ENCODE measurements at regions not wholly inside any gene's neighbourhood (a gene's known extent, or its start where the extent isn't known, plus 50 kb on each side); places are given as distances from the start of the nearest gene placed in this dataset.

DNA sequence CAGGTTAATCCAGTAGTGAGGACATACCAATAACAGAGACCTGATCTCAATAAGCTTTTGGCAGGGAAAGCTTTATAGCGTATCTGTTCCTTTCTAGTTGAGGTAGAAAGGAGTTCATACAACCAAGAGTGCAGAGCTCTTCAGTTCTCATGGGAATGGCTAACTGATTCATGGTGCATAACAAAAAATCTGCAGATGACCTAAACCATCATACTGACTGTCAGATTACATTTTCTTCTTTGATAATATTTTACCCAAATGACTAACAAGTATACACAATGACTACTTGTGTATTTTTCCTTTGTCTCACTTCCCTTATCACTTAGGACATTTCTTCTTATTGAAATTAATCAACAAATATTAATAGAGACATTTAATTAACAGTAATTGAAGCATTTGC, 140.0 kb upstream of the SERTAD2 start:
- H3K27me3 Mint-ChIP-seq (ENCODE audit: low read depth) = peaks cover 2% of the 10 kb centered on the region

More for the DNA sequence above, 140.0 kb upstream of the SERTAD2 start:
- no peak overlapping the region for H3K27ac Mint-ChIP-seq
- no peak overlapping the region for H3K56ac ChIP-seq (ENCODE audit: insufficient read length, low read depth, low read length)
- H3K9ac ChIP-seq (ENCODE audit: extremely low read depth, insufficient read length, low read length) = no peak overlapping the region
- no peaks in the 10 kb centered on the region for H3K9me3 Mint-ChIP-seq
- H3K9me3 ChIP-seq (ENCODE audit: control insufficient read depth, low read depth, low read length) = no peaks in the 10 kb centered on the region
- no peak overlapping the region for H2BK20ac ChIP-seq (ENCODE audit: low read depth, low read length, poor library complexity, severe bottlenecking)
- H3K79me1 ChIP-seq (ENCODE audit: insufficient read depth, low read depth, low read length, poor library complexity, severe bottlenecking) = no peaks in the 10 kb centered on the region
- TF ChIP-seq, protein P1, sequence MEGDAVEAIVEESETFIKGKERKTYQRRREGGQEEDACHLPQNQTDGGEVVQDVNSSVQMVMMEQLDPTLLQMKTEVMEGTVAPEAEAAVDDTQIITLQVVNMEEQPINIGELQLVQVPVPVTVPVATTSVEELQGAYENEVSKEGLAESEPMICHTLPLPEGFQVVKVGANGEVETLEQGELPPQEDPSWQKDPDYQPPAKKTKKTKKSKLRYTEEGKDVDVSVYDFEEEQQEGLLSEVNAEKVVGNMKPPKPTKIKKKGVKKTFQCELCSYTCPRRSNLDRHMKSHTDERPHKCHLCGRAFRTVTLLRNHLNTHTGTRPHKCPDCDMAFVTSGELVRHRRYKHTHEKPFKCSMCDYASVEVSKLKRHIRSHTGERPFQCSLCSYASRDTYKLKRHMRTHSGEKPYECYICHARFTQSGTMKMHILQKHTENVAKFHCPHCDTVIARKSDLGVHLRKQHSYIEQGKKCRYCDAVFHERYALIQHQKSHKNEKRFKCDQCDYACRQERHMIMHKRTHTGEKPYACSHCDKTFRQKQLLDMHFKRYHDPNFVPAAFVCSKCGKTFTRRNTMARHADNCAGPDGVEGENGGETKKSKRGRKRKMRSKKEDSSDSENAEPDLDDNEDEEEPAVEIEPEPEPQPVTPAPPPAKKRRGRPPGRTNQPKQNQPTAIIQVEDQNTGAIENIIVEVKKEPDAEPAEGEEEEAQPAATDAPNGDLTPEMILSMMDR (conservative IDR thresholded peaks at IDR 0.05) = no peak
- no peaks in the 10 kb centered on the region for H3K23me2 ChIP-seq (ENCODE audit: insufficient read length, low read depth, low read length, poor library complexity, severe bottlenecking)
- H2BK12ac ChIP-seq (ENCODE audit: insufficient read length, low read depth, low read length) = no peak overlapping the region
- no peak overlapping the region for H2BK5ac ChIP-seq (ENCODE audit: insufficient read length, low read length)
- H3K4me1 Mint-ChIP-seq = peaks cover 15 to 16% of the 10 kb centered on the region in 2 experiments
- no peaks in the 10 kb centered on the region for H3K4me1 ChIP-seq (ENCODE audit: insufficient read depth, low read length)
- H3K23ac ChIP-seq (ENCODE audit: insufficient read length, low read depth, low read length) = no peak overlapping the region
- no peak overlapping the region for H3K4me2 ChIP-seq (ENCODE audit: insufficient read depth, insufficient read length, low read length)
- H4K20me1 ChIP-seq (ENCODE audit: control insufficient read depth, insufficient read depth, insufficient read length) = no peaks in the 10 kb centered on the region
- no peak overlapping the region for H2BK120ac ChIP-seq (ENCODE audit: low read depth, low read length, poor library complexity, severe bottlenecking)
- H4K8ac ChIP-seq (replicated peaks; ENCODE audit: insufficient read length, low read depth, low read length) = no peak overlapping the region
- no peak overlapping the region for H3K27ac ChIP-seq (ENCODE audit: insufficient read length, low read depth, low read length)
- DNase-seq = no peak
- H4K5ac ChIP-seq (ENCODE audit: insufficient read length, low read depth, low read length) = no peak overlapping the region
- no peak overlapping the region for H3K4ac ChIP-seq (ENCODE audit: low read depth, low read length)
- no peak overlapping the region for H3T11ph ChIP-seq (ENCODE audit: low read length)
- 0 out of 7 replicates have a peak, but pooled peaks cover 0 to 2% (median 0%) of the 10 kb centered on the region in 3 experiments for H3K36me3 Mint-ChIP-seq (ENCODE audit: insufficient read depth in 1 of 3, low read depth in 3 of 3)
- no peak overlapping the region for H2AK5ac ChIP-seq (ENCODE audit: insufficient read length, low read length)
- no peak overlapping the region for H3K14ac ChIP-seq (ENCODE audit: insufficient read depth, low read length)
- no peak overlapping the region for H3K4me3 Mint-ChIP-seq
- H3K27me3 ChIP-seq (ENCODE audit: insufficient read depth, low read length) = no peaks in the 10 kb centered on the region
- no peak overlapping the region for H2AFZ ChIP-seq (ENCODE audit: low read length)
- H3K18ac ChIP-seq (ENCODE audit: insufficient read length, low read depth, low read length) = no peak overlapping the region
- H2BK15ac ChIP-seq (ENCODE audit: low read depth, low read length) = no peak overlapping the region
- no peaks in the 10 kb centered on the region for H3K79me2 ChIP-seq (ENCODE audit: insufficient read depth, low read length)
- WGBS (ENCODE audit: extremely low coverage, insufficient read length, low lambda C conversion rate) = no CpG with 5 or more reads among the region's 1 CpG
- H4K91ac ChIP-seq (ENCODE audit: insufficient read length, low read depth, low read length) = no peak overlapping the region

Measured in H9 (cell line).